Astrocyte (in vitro differentiated cells and primary cell): ENCODE measurements at regions not wholly inside any gene's neighbourhood (a gene's known extent, or its start where the extent isn't known, plus 50 kb on each side); places are given as distances from the start of the nearest gene placed in this dataset.

Experiments used
- DNase-seq: peaks from one replicate; pipeline ENCODE4 v3.0.0-alpha.2; 2010; ENCODE audit warnings: low read depth
- FAIRE-seq: peaks from 2 replicates; lab custom pipeline; 2011; peaks lifted over from hg19 to GRCh38; lab: Jason Lieb, UNC
- H2AFZ ChIP-seq: 2 replicates; pipeline ENCODE4 v1.6.0; 2012; ENCODE audit warnings: low read depth, low read length, inconsistent platforms
- H3K27ac ChIP-seq: 2 replicates; pipeline ENCODE4 v1.5.1; 2011; ENCODE audit warnings: low read depth, low read length, inconsistent platforms
- H3K27me3 ChIP-seq: 2 replicates; pipeline ENCODE4 v1.6.0; 2011; ENCODE audit warnings: low read length, inconsistent platforms; ENCODE audit not compliant: insufficient read depth
- H3K36me3 ChIP-seq: 2 replicates; pipeline ENCODE4 v1.5.1; 2011; ENCODE audit warnings: low read length, inconsistent platforms; ENCODE audit not compliant: insufficient read depth
- H3K4me1 ChIP-seq: 2 replicates; pipeline ENCODE4 v1.5.1; 2011; ENCODE audit warnings: low read length, inconsistent platforms; ENCODE audit not compliant: insufficient read depth
- H3K4me2 ChIP-seq: 2 replicates; pipeline ENCODE4 v1.6.0; 2012; ENCODE audit warnings: low read length, inconsistent platforms
- H3K4me3 ChIP-seq: 2 replicates; pipeline ENCODE4 v1.5.1; 2011; ENCODE audit warnings: low read depth, mild to moderate bottlenecking, low read length, inconsistent platforms; ENCODE audit not compliant: insufficient read depth
- H3K79me2 ChIP-seq: 2 replicates; pipeline ENCODE4 v1.6.0; 2012; ENCODE audit warnings: mild to moderate bottlenecking, low read length, inconsistent platforms; ENCODE audit not compliant: insufficient read depth
- H3K9ac ChIP-seq: 2 replicates; pipeline ENCODE4 v1.6.0; 2012; ENCODE audit warnings: mild to moderate bottlenecking, low read length, inconsistent platforms
- H3K9me3 ChIP-seq: 2 replicates; pipeline ENCODE4 v1.5.1; 2012; ENCODE audit warnings: low read depth, mild to moderate bottlenecking, low read length, inconsistent platforms; ENCODE audit not compliant: insufficient read depth
- H4K20me1 ChIP-seq: 2 replicates; pipeline ENCODE4 v1.6.0; 2012; ENCODE audit warnings: low read length, inconsistent platforms; ENCODE audit not compliant: insufficient read depth
- H3K27ac Mint-ChIP-seq: one replicate; pipeline ENCODE4 v1.8.0; 2021; ENCODE audit warnings: mild to moderate bottlenecking, mixed read lengths; ENCODE audit not compliant: unreplicated experiment
- H3K27me3 Mint-ChIP-seq: one replicate; pipeline ENCODE4 v1.8.0; 2021; ENCODE audit warnings: low read depth, mixed read lengths; ENCODE audit not compliant: unreplicated experiment
- H3K36me3 Mint-ChIP-seq: one replicate; pipeline ENCODE4 v1.8.0; 2021; ENCODE audit warnings: low read depth, mixed read lengths; ENCODE audit not compliant: unreplicated experiment
- H3K4me1 Mint-ChIP-seq: one replicate; pipeline ENCODE4 v1.8.0; 2021; ENCODE audit warnings: low read depth, mixed read lengths; ENCODE audit not compliant: unreplicated experiment
- H3K4me3 Mint-ChIP-seq: one replicate; pipeline ENCODE4 v1.8.0; 2021; ENCODE audit warnings: mild to moderate bottlenecking, moderate library complexity, mixed read lengths; ENCODE audit not compliant: unreplicated experiment
- H3K9me3 Mint-ChIP-seq: one replicate; pipeline ENCODE4 v1.8.0; 2021; ENCODE audit warnings: mild to moderate bottlenecking, mixed read lengths; ENCODE audit not compliant: unreplicated experiment
- EZH2 ChIP-seq: IDR thresholded peaks from 2 replicates; pipeline ENCODE4 v1.6.1; 2012; ENCODE audit warnings: mild to moderate bottlenecking, low read length, inconsistent platforms; ENCODE audit not compliant: insufficient read depth
- TF ChIP-seq, protein P1 (sequence below): IDR thresholded peaks from 2 replicates; pipeline ENCODE4 v1.5.1; 2011; ENCODE audit warnings: low read depth, mild to moderate bottlenecking, inconsistent platforms, low read length, moderate library complexity; ENCODE audit not compliant: insufficient read depth

- no peaks in the 10 kb centered on the region for H3K36me3 ChIP-seq
- no peak overlapping the region for H3K4me3 ChIP-seq
- H3K4me1 ChIP-seq = no peaks in the 10 kb centered on the region
- no peak overlapping the region for H3K9ac ChIP-seq
- Mint-ChIP-seq H3K4me3 (no peak overlapping the region), H3K4me1 (no peaks in the 10 kb centered on the region), H3K27me3 (peaks cover 5% of the 10 kb centered on the region), H3K27ac (no peak overlapping the region), H3K9me3 (no peaks in the 10 kb centered on the region), H3K36me3 (no peaks in the 10 kb centered on the region)
- no peak overlapping the region for H3K27ac ChIP-seq
- H3K27me3 ChIP-seq = peaks cover 3% of the 10 kb centered on the region
- no peak overlapping the region for H3K4me2 ChIP-seq
- DNase-seq = no peak
- FAIRE-seq = no peak
- H2AFZ ChIP-seq = no peak overlapping the region
- H3K79me2 ChIP-seq = no peaks in the 10 kb centered on the region
- no peaks in the 10 kb centered on the region for H3K9me3 ChIP-seq
- TF ChIP-seq, protein P1, sequence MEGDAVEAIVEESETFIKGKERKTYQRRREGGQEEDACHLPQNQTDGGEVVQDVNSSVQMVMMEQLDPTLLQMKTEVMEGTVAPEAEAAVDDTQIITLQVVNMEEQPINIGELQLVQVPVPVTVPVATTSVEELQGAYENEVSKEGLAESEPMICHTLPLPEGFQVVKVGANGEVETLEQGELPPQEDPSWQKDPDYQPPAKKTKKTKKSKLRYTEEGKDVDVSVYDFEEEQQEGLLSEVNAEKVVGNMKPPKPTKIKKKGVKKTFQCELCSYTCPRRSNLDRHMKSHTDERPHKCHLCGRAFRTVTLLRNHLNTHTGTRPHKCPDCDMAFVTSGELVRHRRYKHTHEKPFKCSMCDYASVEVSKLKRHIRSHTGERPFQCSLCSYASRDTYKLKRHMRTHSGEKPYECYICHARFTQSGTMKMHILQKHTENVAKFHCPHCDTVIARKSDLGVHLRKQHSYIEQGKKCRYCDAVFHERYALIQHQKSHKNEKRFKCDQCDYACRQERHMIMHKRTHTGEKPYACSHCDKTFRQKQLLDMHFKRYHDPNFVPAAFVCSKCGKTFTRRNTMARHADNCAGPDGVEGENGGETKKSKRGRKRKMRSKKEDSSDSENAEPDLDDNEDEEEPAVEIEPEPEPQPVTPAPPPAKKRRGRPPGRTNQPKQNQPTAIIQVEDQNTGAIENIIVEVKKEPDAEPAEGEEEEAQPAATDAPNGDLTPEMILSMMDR = no peak
- TF ChIP-seq EZH2 = no peak
- no peaks in the 10 kb centered on the region for H4K20me1 ChIP-seq
These were observed 59.8 kb upstream of the FHIT start for GRCh38 chr3:61311044-61311443.

DNA sequence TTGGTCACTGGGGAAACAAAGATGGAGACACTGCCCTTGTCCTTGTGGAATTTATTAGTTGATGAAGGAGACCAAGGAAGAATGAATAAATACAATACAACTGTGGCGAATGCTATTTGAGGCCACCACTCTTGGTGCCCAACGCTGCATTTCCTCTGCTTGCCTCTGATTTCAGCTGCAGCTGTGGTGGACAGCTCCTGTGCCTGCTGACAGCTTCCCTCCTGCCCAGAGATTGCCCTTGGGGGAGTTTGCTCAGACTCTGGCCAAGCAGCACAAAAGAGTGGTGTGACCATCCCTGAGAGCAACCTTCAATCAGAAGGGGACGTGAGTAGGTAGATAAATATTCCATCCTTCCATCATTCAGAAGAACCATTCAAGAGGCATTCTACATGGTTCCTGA, 64.6 kb upstream of the FHIT start:
- Histone ChIP-seq H3K27me3 (peaks cover 3% of the 10 kb centered on the region), H3K36me3 (no peaks in the 10 kb centered on the region), H3K9ac (no peak overlapping the region), H3K4me3 (no peak overlapping the region), H3K4me1 (no peaks in the 10 kb centered on the region), H4K20me1 (no peaks in the 10 kb centered on the region), H3K9me3 (no peaks in the 10 kb centered on the region), H3K4me2 (no peak overlapping the region), H2AFZ (no peak overlapping the region), H3K79me2 (no peaks in the 10 kb centered on the region), H3K27ac (no peak overlapping the region)
- Mint-ChIP-seq H3K4me1 (no peaks in the 10 kb centered on the region), H3K9me3 (no peaks in the 10 kb centered on the region), H3K27ac (no peak overlapping the region), H3K27me3 (peaks cover 4% of the 10 kb centered on the region), H3K36me3 (no peaks in the 10 kb centered on the region), H3K4me3 (no peak overlapping the region)
- no peak for FAIRE-seq
- DNase-seq = no peak
- no peak for TF ChIP-seq EZH2
- TF ChIP-seq, protein P1 = no peak

GRCh38 chr3:61323094-61323493, 71.8 kb upstream of the FHIT start:
- no peak overlapping the region for H3K27ac ChIP-seq
- DNase-seq = no peak
- no peaks in the 10 kb centered on the region for H3K36me3 ChIP-seq
- no peaks in the 10 kb centered on the region for H3K27me3 Mint-ChIP-seq
- H3K79me2 ChIP-seq = no peaks in the 10 kb centered on the region
- H3K4me2 ChIP-seq = no peak overlapping the region
- H3K9me3 ChIP-seq = no peaks in the 10 kb centered on the region
- H3K9me3 Mint-ChIP-seq = peaks cover 4% of the 10 kb centered on the region
- no peak overlapping the region for H3K9ac ChIP-seq
- no peak for FAIRE-seq
- H4K20me1 ChIP-seq = no peaks in the 10 kb centered on the region
- H3K27me3 ChIP-seq = no peaks in the 10 kb centered on the region
- H3K27ac Mint-ChIP-seq = no peak overlapping the region
- no peak overlapping the region for H2AFZ ChIP-seq
- no peaks in the 10 kb centered on the region for H3K36me3 Mint-ChIP-seq
- no peak for TF ChIP-seq EZH2
- TF ChIP-seq, protein P1 = no peak
- no peak overlapping the region for H3K4me3 ChIP-seq
- H3K4me3 Mint-ChIP-seq = no peak overlapping the region
- no peaks in the 10 kb centered on the region for H3K4me1 Mint-ChIP-seq
- no peaks in the 10 kb centered on the region for H3K4me1 ChIP-seq
